Tibial nerve (tissue), 3 donors: ENCODE measurements at regions not wholly inside any gene's neighbourhood (a gene's known extent, or its start where the extent isn't known, plus 50 kb on each side); places are given as distances from the start of the nearest gene placed in this dataset.

Source experiments
- POLR2A ChIP-seq, 2 donors: fragments of 450-650 bp; IDR thresholded peaks; one replicate each; pipeline ENCODE4 v1.6.1; 2017; ENCODE audit warnings: antibody characterized with exemption in 2 of 2, mild to moderate bottlenecking in 2 of 2, moderate library complexity in 2 of 2
- TF ChIP-seq, protein P1 (sequence below), 5 experiments: fragments of 200-600 bp in 3 of 5; fragments of 450-650 bp in 2 of 5; sonication (generic) in 3 of 5; IDR thresholded peaks; one replicate each; pipeline ENCODE4 v1.5.1; 2016 to 2019; ENCODE audit warnings: antibody characterized with exemption in 5 of 5, mild to moderate bottlenecking in 3 of 5, moderate library complexity in 2 of 5

DNA sequence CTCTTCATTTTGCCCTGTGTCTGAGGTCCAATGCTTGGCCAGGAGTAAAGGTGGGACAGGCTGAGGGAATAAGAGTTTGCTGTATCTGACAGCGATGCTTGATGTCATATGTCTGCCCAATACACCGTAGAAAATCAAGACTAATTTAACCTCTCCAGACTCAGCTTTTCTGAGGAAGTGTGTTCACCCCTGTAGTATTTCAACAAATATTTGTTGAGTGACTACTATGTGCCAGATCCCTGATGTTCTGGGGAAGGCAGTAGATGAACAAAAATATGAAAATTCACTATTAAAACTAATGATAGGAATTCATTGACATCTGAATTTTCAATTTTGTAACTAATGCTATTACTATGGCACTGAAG is 489.7 kb downstream of the EBF1 start:
- TF ChIP-seq, protein P1, sequence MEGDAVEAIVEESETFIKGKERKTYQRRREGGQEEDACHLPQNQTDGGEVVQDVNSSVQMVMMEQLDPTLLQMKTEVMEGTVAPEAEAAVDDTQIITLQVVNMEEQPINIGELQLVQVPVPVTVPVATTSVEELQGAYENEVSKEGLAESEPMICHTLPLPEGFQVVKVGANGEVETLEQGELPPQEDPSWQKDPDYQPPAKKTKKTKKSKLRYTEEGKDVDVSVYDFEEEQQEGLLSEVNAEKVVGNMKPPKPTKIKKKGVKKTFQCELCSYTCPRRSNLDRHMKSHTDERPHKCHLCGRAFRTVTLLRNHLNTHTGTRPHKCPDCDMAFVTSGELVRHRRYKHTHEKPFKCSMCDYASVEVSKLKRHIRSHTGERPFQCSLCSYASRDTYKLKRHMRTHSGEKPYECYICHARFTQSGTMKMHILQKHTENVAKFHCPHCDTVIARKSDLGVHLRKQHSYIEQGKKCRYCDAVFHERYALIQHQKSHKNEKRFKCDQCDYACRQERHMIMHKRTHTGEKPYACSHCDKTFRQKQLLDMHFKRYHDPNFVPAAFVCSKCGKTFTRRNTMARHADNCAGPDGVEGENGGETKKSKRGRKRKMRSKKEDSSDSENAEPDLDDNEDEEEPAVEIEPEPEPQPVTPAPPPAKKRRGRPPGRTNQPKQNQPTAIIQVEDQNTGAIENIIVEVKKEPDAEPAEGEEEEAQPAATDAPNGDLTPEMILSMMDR (IDR thresholded peaks at IDR 0.05), result no peak
- no peak for TF ChIP-seq POLR2A (IDR thresholded peaks at IDR 0.05)
